ENCODE measurements at regions not wholly inside any gene's neighbourhood (a gene's known extent, or its start where the extent isn't known, plus 50 kb on each side); places are given as distances from the start of the nearest gene placed in this dataset.

- H3K4me3 Mint-ChIP-seq: no peak overlapping the region
- no peak overlapping the region for H3K27ac ChIP-seq (ENCODE audit: low read depth, low read length)
- no peaks in the 10 kb centered on the region for H3K9me3 ChIP-seq (ENCODE audit: control insufficient read depth, low read length)
- H3K36me3 Mint-ChIP-seq (ENCODE audit: low read depth): no peaks in the 10 kb centered on the region
- no peak overlapping the region for H3K27ac Mint-ChIP-seq
- H3K27me3 ChIP-seq (ENCODE audit: control insufficient read depth, insufficient read depth, low read length, poor library complexity, severe bottlenecking): no peaks in the 10 kb centered on the region
- TF ChIP-seq CTCF (conservative IDR thresholded peaks at IDR 0.05): no peak
- H3K4me1 ChIP-seq (ENCODE audit: control insufficient read depth, insufficient read depth, low read length): no peaks in the 10 kb centered on the region
- no peak overlapping the region for H3K9ac ChIP-seq (ENCODE audit: extremely low read depth, low read length, poor library complexity, severe bottlenecking)
- peaks cover 6% of the 10 kb centered on the region for H3K4me1 Mint-ChIP-seq
- H3K4me3 ChIP-seq (ENCODE audit: low read length): no peak overlapping the region
- no peaks in the 10 kb centered on the region for H3K36me3 ChIP-seq (ENCODE audit: control insufficient read depth, insufficient read depth, low read length)
- 86 to 94% methylated on average over 1 of the region's 2 CpGs for WGBS, 2 experiments (ENCODE audit: insufficient coverage in 1 of 2, insufficient read length in 1 of 2)
- no peaks in the 10 kb centered on the region for H3K27me3 Mint-ChIP-seq (ENCODE audit: insufficient read depth)
- H3K9me3 Mint-ChIP-seq: no peaks in the 10 kb centered on the region
- no peak for DNase-seq
Observed at GRCh38 chr10:90560331-90560730, 297.5 kb downstream of the HTR7 start.

GRCh38 chr10:90561666-90562065, 296.2 kb downstream of the HTR7 start:
- 76 to 79% methylated on average over 4 of the region's 4 CpGs for WGBS, 2 experiments (ENCODE audit: insufficient coverage in 1 of 2, insufficient read length in 1 of 2)
- H3K9me3 Mint-ChIP-seq: no peaks in the 10 kb centered on the region
- H3K27me3 Mint-ChIP-seq (ENCODE audit: insufficient read depth): no peaks in the 10 kb centered on the region

GRCh38 chr10:90571481-90572258, 286.2 kb downstream of the HTR7 start:
- no peaks in the 10 kb centered on the region for H3K4me1 Mint-ChIP-seq
- no peak overlapping the region for H3K4me3 Mint-ChIP-seq
- Histone ChIP-seq H3K4me1 (ENCODE audit: control insufficient read depth, insufficient read depth, low read length) (no peaks in the 10 kb centered on the region), H3K27ac (ENCODE audit: low read depth, low read length) (no peak overlapping the region), H3K4me3 (ENCODE audit: low read length) (no peak overlapping the region), H3K36me3 (ENCODE audit: control insufficient read depth, insufficient read depth, low read length) (no peaks in the 10 kb centered on the region), H3K27me3 (ENCODE audit: control insufficient read depth, insufficient read depth, low read length, poor library complexity, severe bottlenecking) (no peaks in the 10 kb centered on the region), H3K9me3 (ENCODE audit: control insufficient read depth, low read length) (no peaks in the 10 kb centered on the region), H3K9ac (ENCODE audit: extremely low read depth, low read length, poor library complexity, severe bottlenecking) (no peak overlapping the region)
- DNase-seq: no peak
- H3K27ac Mint-ChIP-seq: no peak overlapping the region
- TF ChIP-seq CTCF (conservative IDR thresholded peaks at IDR 0.05): peak; percentile 45
- no peaks in the 10 kb centered on the region for H3K9me3 Mint-ChIP-seq
- H3K27me3 Mint-ChIP-seq (ENCODE audit: insufficient read depth): no peaks in the 10 kb centered on the region
- H3K36me3 Mint-ChIP-seq (ENCODE audit: low read depth): no peaks in the 10 kb centered on the region
- 89 to 98% methylated on average over 4 to 8 of the region's 8 CpGs for WGBS, 2 experiments (ENCODE audit: insufficient coverage in 1 of 2, insufficient read length in 1 of 2)

More at GRCh38 chr10:90561666-90562065, 296.2 kb downstream of the HTR7 start:
- H3K4me1 ChIP-seq (ENCODE audit: control insufficient read depth, insufficient read depth, low read length): no peaks in the 10 kb centered on the region
- no peaks in the 10 kb centered on the region for H3K36me3 ChIP-seq (ENCODE audit: control insufficient read depth, insufficient read depth, low read length)
- H3K27ac Mint-ChIP-seq: no peak overlapping the region
- H3K27me3 ChIP-seq (ENCODE audit: control insufficient read depth, insufficient read depth, low read length, poor library complexity, severe bottlenecking): no peaks in the 10 kb centered on the region
- no peak for TF ChIP-seq CTCF (conservative IDR thresholded peaks at IDR 0.05)
- H3K4me1 Mint-ChIP-seq: peaks cover 6% of the 10 kb centered on the region
- H3K9me3 ChIP-seq (ENCODE audit: control insufficient read depth, low read length): no peaks in the 10 kb centered on the region
- H3K27ac ChIP-seq (ENCODE audit: low read depth, low read length): no peak overlapping the region
- no peak overlapping the region for H3K4me3 Mint-ChIP-seq
- H3K9ac ChIP-seq (ENCODE audit: extremely low read depth, low read length, poor library complexity, severe bottlenecking): no peak overlapping the region
- no peak for DNase-seq
- no peaks in the 10 kb centered on the region for H3K36me3 Mint-ChIP-seq (ENCODE audit: low read depth)
- no peak overlapping the region for H3K4me3 ChIP-seq (ENCODE audit: low read length)
